IMR-90 (cell line): ENCODE measurements at regions not wholly inside any gene's neighbourhood (a gene's known extent, or its start where the extent isn't known, plus 50 kb on each side); places are given as distances from the start of the nearest gene placed in this dataset.

Experiments
- ATAC-seq: fragments of 200-7000 bp; cut with Tn5 transposase; 2 replicates; pipeline ENCODE4 v1.9.1; 2020; ENCODE audit warnings: low read depth, mild to moderate bottlenecking, moderate library complexity
- BruUV-seq: library from RNA; stranded (reverse); fragments of 400-500 nt; replicated peaks from 2 replicates; lab custom pipeline; 2021; lab: Mats Ljungman, UMichigan
- CTCF ChIA-PET: fragments of 300-600 bp; formaldehyde crosslinking; extraction: SDS; loops from one replicate; lab custom pipeline; 2021; ENCODE audit warnings: antibody characterized with exemption; lab: Yijun Ruan, JAX
- POLR2A ChIA-PET: fragments of 300-600 bp; sonication (Branson Sonifier 250); formaldehyde crosslinking; loops from one replicate; lab custom pipeline; 2022; ENCODE audit warnings: antibody characterized with exemption; ENCODE audit not compliant: unreplicated experiment; lab: Charles Lee
- DNase-seq: peaks from one replicate; pipeline ENCODE4 v3.0.0; 2013
- H2AFZ ChIP-seq: replicated peaks from 2 replicates; pipeline ENCODE3; 2013; ENCODE audit warnings: low read length, mild to moderate bottlenecking; ENCODE audit not compliant: poor library complexity
- H2AK5ac ChIP-seq: 2 replicates; pipeline ENCODE4 v1.6.1; 2013; ENCODE audit warnings: low read depth, low read length, inconsistent platforms
- H2AK9ac ChIP-seq: replicated peaks from 2 replicates; pipeline ENCODE3; 2013; ENCODE audit warnings: mild to moderate bottlenecking, low read depth, low read length, moderate library complexity; ENCODE audit not compliant: poor library complexity
- H2BK120ac ChIP-seq: 2 replicates; pipeline ENCODE4 v1.6.1; 2013; ENCODE audit warnings: low read depth, low read length, inconsistent platforms
- H2BK15ac ChIP-seq: 3 replicates; pipeline ENCODE4 v1.6.1; 2013; ENCODE audit warnings: low read depth, low read length, inconsistent platforms
- H2BK20ac ChIP-seq: 2 replicates; pipeline ENCODE4 v1.6.1; 2013; ENCODE audit warnings: low read depth, mild to moderate bottlenecking, inconsistent platforms, low read length, moderate library complexity
- H2BK5ac ChIP-seq: 2 replicates; pipeline ENCODE4 v1.6.1; 2013; ENCODE audit warnings: mild to moderate bottlenecking, low read depth, low read length, inconsistent platforms; ENCODE audit not compliant: poor library complexity, severe bottlenecking
- H3K14ac ChIP-seq: replicated peaks from 2 replicates; pipeline ENCODE4 v1.6.1; 2013; ENCODE audit warnings: low read depth, low read length, inconsistent platforms
- H3K18ac ChIP-seq: 2 replicates; pipeline ENCODE4 v1.6.1; 2013; ENCODE audit warnings: low read depth, low read length, control low read depth
- H3K23ac ChIP-seq: 2 replicates; pipeline ENCODE4 v1.6.1; 2013; ENCODE audit warnings: low read depth, low read length, inconsistent platforms
- H3K27ac ChIP-seq: 2 replicates; pipeline ENCODE4 v1.5.1; 2013; ENCODE audit warnings: mild to moderate bottlenecking, control low read depth, low read length; ENCODE audit not compliant: insufficient read depth
- H3K27me3 ChIP-seq: 2 replicates; pipeline ENCODE4 v1.6.1; 2013; ENCODE audit warnings: low read length; ENCODE audit not compliant: control insufficient read depth, insufficient read depth
- H3K36me3 ChIP-seq: 2 replicates; pipeline ENCODE4 v1.6.1; 2013; ENCODE audit warnings: low read length, mixed read lengths; ENCODE audit not compliant: control insufficient read depth, insufficient read depth
- H3K4ac ChIP-seq: 2 replicates; pipeline ENCODE4 v1.6.1; 2013; ENCODE audit warnings: low read depth, low read length, inconsistent platforms
- H3K4me1 ChIP-seq: 2 replicates; pipeline ENCODE4 v1.6.1; 2013; ENCODE audit warnings: low read length, mixed read lengths; ENCODE audit not compliant: control insufficient read depth, insufficient read depth
- H3K4me2 ChIP-seq: 2 replicates; pipeline ENCODE4 v1.6.1; 2013; ENCODE audit warnings: low read depth, mild to moderate bottlenecking, control low read depth, low read length, moderate library complexity
- H3K4me3 ChIP-seq: 2 replicates; pipeline ENCODE4 v1.5.1; 2013; ENCODE audit warnings: low read depth, mild to moderate bottlenecking, control low read depth, low read length, moderate library complexity; ENCODE audit not compliant: insufficient read depth
- H3K56ac ChIP-seq: 2 replicates; pipeline ENCODE4 v1.6.1; 2013; ENCODE audit warnings: low read length, inconsistent platforms; ENCODE audit not compliant: insufficient read depth; ENCODE audit errors: extremely low read depth
- H3K79me1 ChIP-seq, 2 experiments: 2 replicates each; pipeline ENCODE4 v1.6.1; 2013; ENCODE audit warnings: low read length in 2 of 2, inconsistent platforms in 1 of 2, low read depth in 1 of 2
- H3K9ac ChIP-seq: 2 replicates; pipeline ENCODE4 v1.6.1; 2013; ENCODE audit warnings: low read depth, low read length, control low read depth
- H3K9me1 ChIP-seq: 2 replicates; pipeline ENCODE4 v1.6.1; 2013; ENCODE audit warnings: low read length, inconsistent platforms; ENCODE audit not compliant: insufficient read depth
- H3K9me3 ChIP-seq: 2 replicates; pipeline ENCODE4 v1.6.1; 2013; ENCODE audit warnings: low read length; ENCODE audit not compliant: control insufficient read depth, insufficient read depth
- H4K20me1 ChIP-seq: 2 replicates; pipeline ENCODE4 v1.6.1; 2013; ENCODE audit warnings: low read length, inconsistent platforms; ENCODE audit not compliant: insufficient read depth
- H4K5ac ChIP-seq: 2 replicates; pipeline ENCODE4 v1.6.1; 2013; ENCODE audit warnings: mild to moderate bottlenecking, low read depth, low read length, control low read depth
- H4K8ac ChIP-seq, 2 experiments: 2 replicates each; pipeline ENCODE4 v1.6.1; 2013; ENCODE audit warnings: low read depth in 2 of 2, low read length in 2 of 2, control low read depth in 1 of 2, inconsistent platforms in 1 of 2
- H4K91ac ChIP-seq: 2 replicates; pipeline ENCODE4 v1.6.1; 2013; ENCODE audit warnings: low read depth, low read length, inconsistent platforms; ENCODE audit not compliant: insufficient read depth
- BHLHE40 ChIP-seq: fragments of 150-350 bp; IDR thresholded peaks from 2 replicates; pipeline ENCODE4 v1.6.1; 2016; ENCODE audit warnings: mild to moderate bottlenecking, low read depth, low read length
- CEBPB ChIP-seq: IDR thresholded peaks from 2 replicates; pipeline ENCODE4 v1.6.1; 2012; ENCODE audit warnings: low read depth, low read length, improper control_type of control experiment
- CHD1 ChIP-seq: IDR thresholded peaks from 2 replicates; pipeline ENCODE4 v1.6.1; 2012; ENCODE audit warnings: low read depth, low read length, improper control_type of control experiment
- FOS ChIP-seq: fragments of 150-350 bp; IDR thresholded peaks from 2 replicates; pipeline ENCODE4 v1.6.1; 2016; ENCODE audit warnings: low read depth, low read length
- MAFK ChIP-seq: IDR thresholded peaks from 2 replicates; pipeline ENCODE4 v1.6.1; 2012; ENCODE audit warnings: low read depth, low read length, improper control_type of control experiment
- MAZ ChIP-seq: IDR thresholded peaks from 2 replicates; pipeline ENCODE4 v1.6.1; 2012; ENCODE audit warnings: low read depth, mild to moderate bottlenecking, low read length, improper control_type of control experiment, moderate library complexity, borderline replicate concordance
- MXI1 ChIP-seq: IDR thresholded peaks from 2 replicates; pipeline ENCODE4 v1.6.1; 2012; ENCODE audit warnings: low read depth, mild to moderate bottlenecking, low read length, moderate library complexity, borderline replicate concordance
- NFE2L2 ChIP-seq: fragments of 150-350 bp; IDR thresholded peaks from 2 replicates; pipeline ENCODE4 v1.6.1; 2016; ENCODE audit warnings: low read depth, mild to moderate bottlenecking, low read length
- POLR2A ChIP-seq: IDR thresholded peaks from 2 replicates; pipeline ENCODE4 v1.6.1; 2012; ENCODE audit warnings: mild to moderate bottlenecking, low read depth, low read length
- RAD21 ChIP-seq: IDR thresholded peaks from 2 replicates; pipeline ENCODE4 v1.6.1; 2012; ENCODE audit warnings: low read length, improper control_type of control experiment
- RCOR1 ChIP-seq: IDR thresholded peaks from 2 replicates; pipeline ENCODE4 v1.6.1; 2012; ENCODE audit warnings: mild to moderate bottlenecking, low read length, improper control_type of control experiment; ENCODE audit not compliant: insufficient replicate concordance
- RFX5 ChIP-seq: IDR thresholded peaks from 2 replicates; pipeline ENCODE4 v1.8.0; 2012; ENCODE audit warnings: low read depth, mild to moderate bottlenecking, low read length, moderate library complexity
- SMC3 ChIP-seq: fragments of 150-350 bp; IDR thresholded peaks from 2 replicates; pipeline ENCODE4 v1.6.1; 2016; ENCODE audit warnings: low read depth, mild to moderate bottlenecking, antibody characterized with exemption, low read length, moderate library complexity
- WGBS, 2 experiments: methylation state at CpG; one replicate each; pipeline versions ENCODE4 v1.1.5 to v1.1.7; 2013; ENCODE audit warnings: missing lambda C conversion rate in 2 of 2; ENCODE audit not compliant: insufficient read length in 1 of 2; ENCODE audit errors: extremely low coverage in 2 of 2; 5-methylcytosine and 5-hydroxymethylcytosine counted together
- dilution Hi-C: fragments of 300-500 bp; cut with HindIII; formaldehyde crosslinking; loops from one replicate; pipeline ENCODE4 v1.14.3; 2018; ENCODE audit warnings: low sequenced_read_pairs; ENCODE audit not compliant: unreplicated experiment
- in situ Hi-C: fragments of 300-500 bp; cut with MboI; formaldehyde crosslinking; loops from 3 replicates; pipeline ENCODE4 v1.14.3; 2019; ENCODE audit warnings: low sequenced_read_pairs, inconsistent platforms, mixed read lengths
- intact Hi-C: fragments of 100-400 bp; cut with micrococcal nuclease; formaldehyde crosslinking; loops from 2 replicates; pipeline ENCODE4 v1.10.0; 2022
- TF ChIP-seq, protein P1 (sequence below): fragments of 150-350 bp; IDR thresholded peaks from 2 replicates; pipeline ENCODE4 v1.6.1; 2017; ENCODE audit warnings: mild to moderate bottlenecking, antibody characterized with exemption, low read length, low read depth
- TF ChIP-seq, protein P2 (sequence below): fragments of 150-350 bp; IDR thresholded peaks from 2 replicates; pipeline ENCODE4 v1.6.1; 2016; ENCODE audit warnings: low read depth, mild to moderate bottlenecking, low read length, moderate library complexity, borderline replicate concordance
- TF ChIP-seq, protein P3 (sequence below): conservative IDR thresholded peaks from 2 replicates; pipeline ENCODE4 v1.5.1; 2012; ENCODE audit warnings: mild to moderate bottlenecking, low read depth, low read length, improper control_type of control experiment

DNA sequence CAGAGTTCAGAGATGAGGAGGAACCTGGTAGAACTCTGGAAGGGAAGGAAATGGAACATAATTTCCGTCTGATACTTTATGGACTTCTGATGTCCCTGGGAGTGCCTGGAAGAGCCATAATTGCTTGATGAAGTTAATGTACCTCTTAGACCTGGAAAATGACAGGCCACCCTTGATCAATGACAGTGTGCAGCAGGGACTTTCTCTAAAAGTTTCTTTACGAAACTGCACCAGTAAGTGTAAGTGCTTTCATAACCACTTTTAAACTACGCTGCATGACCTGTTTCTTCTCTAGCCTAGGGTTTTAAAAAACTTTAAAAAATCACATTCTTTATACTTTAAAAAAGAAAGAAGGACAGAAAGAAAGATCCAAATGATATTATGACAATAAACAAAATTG lies 164.5 kb downstream of the LPIN1 start:
- in situ Hi-C loops = no loop called here
- H3K4ac ChIP-seq = no peak overlapping the region
- no peak overlapping the region for H2BK15ac ChIP-seq
- H3K4me2 ChIP-seq = no peak overlapping the region
- no peaks in the 10 kb centered on the region for H3K36me3 ChIP-seq
- peaks cover 6% of the 10 kb centered on the region for H3K27me3 ChIP-seq
- no peak overlapping the region for H3K27ac ChIP-seq
- DNase-seq (no peak), ATAC-seq (no peak)
- H2AK9ac ChIP-seq = no peak overlapping the region
- H3K9me1 ChIP-seq = no peaks in the 10 kb centered on the region
- no peak overlapping the region for H3K23ac ChIP-seq
- no peak overlapping the region for H3K9ac ChIP-seq
- no peak overlapping the region for H4K91ac ChIP-seq
- no peak overlapping the region for H3K18ac ChIP-seq
- CTCF ChIA-PET = interaction anchor here (1.4 kb wide), 1 partner anchor 11 kb away, joined by 3 read pairs; no protein-coding TSS in a partner anchor
- TF ChIP-seq MAZ (no peak), CEBPB (no peak), FOS (no peak), BHLHE40 (no peak), CHD1 (no peak), RFX5 (no peak), MAFK (no peak), NFE2L2 (no peak), RCOR1 (no peak), SMC3 (no peak), RAD21 (no peak), POLR2A (no peak), MXI1 (no peak)
- TF ChIP-seq, protein P1, sequence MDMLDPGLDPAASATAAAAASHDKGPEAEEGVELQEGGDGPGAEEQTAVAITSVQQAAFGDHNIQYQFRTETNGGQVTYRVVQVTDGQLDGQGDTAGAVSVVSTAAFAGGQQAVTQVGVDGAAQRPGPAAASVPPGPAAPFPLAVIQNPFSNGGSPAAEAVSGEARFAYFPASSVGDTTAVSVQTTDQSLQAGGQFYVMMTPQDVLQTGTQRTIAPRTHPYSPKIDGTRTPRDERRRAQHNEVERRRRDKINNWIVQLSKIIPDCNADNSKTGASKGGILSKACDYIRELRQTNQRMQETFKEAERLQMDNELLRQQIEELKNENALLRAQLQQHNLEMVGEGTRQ = no peak
- TF ChIP-seq, protein P2, sequence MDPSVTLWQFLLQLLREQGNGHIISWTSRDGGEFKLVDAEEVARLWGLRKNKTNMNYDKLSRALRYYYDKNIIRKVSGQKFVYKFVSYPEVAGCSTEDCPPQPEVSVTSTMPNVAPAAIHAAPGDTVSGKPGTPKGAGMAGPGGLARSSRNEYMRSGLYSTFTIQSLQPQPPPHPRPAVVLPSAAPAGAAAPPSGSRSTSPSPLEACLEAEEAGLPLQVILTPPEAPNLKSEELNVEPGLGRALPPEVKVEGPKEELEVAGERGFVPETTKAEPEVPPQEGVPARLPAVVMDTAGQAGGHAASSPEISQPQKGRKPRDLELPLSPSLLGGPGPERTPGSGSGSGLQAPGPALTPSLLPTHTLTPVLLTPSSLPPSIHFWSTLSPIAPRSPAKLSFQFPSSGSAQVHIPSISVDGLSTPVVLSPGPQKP = no peak
- TF ChIP-seq, protein P3, sequence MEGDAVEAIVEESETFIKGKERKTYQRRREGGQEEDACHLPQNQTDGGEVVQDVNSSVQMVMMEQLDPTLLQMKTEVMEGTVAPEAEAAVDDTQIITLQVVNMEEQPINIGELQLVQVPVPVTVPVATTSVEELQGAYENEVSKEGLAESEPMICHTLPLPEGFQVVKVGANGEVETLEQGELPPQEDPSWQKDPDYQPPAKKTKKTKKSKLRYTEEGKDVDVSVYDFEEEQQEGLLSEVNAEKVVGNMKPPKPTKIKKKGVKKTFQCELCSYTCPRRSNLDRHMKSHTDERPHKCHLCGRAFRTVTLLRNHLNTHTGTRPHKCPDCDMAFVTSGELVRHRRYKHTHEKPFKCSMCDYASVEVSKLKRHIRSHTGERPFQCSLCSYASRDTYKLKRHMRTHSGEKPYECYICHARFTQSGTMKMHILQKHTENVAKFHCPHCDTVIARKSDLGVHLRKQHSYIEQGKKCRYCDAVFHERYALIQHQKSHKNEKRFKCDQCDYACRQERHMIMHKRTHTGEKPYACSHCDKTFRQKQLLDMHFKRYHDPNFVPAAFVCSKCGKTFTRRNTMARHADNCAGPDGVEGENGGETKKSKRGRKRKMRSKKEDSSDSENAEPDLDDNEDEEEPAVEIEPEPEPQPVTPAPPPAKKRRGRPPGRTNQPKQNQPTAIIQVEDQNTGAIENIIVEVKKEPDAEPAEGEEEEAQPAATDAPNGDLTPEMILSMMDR = no peak
- no peak overlapping the region for H4K8ac ChIP-seq
- H3K14ac ChIP-seq = no peak overlapping the region
- BruUV-seq = no TSS peak
- H2AK5ac ChIP-seq = no peak overlapping the region
- no peaks in the 10 kb centered on the region for H3K79me1 ChIP-seq
- no peak overlapping the region for H2BK20ac ChIP-seq
- no peaks in the 10 kb centered on the region for H4K20me1 ChIP-seq
- H3K9me3 ChIP-seq = peaks cover 9% of the 10 kb centered on the region
- no peak overlapping the region for H2AFZ ChIP-seq
- no peak overlapping the region for H4K5ac ChIP-seq
- H3K4me3 ChIP-seq = no peak overlapping the region
- intact Hi-C loops = no loop called here
- 100% methylated on average over 1 of the region's 3 CpGs; no CpG with 5 or more reads in 1 of the 2 experiments for WGBS, 2 experiments
- H3K4me1 ChIP-seq = no peaks in the 10 kb centered on the region
- dilution Hi-C loops = no loop called here
- H2BK120ac ChIP-seq = no peak overlapping the region
- H3K56ac ChIP-seq = no peak overlapping the region
- H2BK5ac ChIP-seq = no peak overlapping the region
- POLR2A ChIA-PET = no interaction called here
